ENCODE measurements at regions not wholly inside any gene's neighbourhood (a gene's known extent, or its start where the extent isn't known, plus 50 kb on each side); places are given as distances from the start of the nearest gene placed in this dataset.

DNA sequence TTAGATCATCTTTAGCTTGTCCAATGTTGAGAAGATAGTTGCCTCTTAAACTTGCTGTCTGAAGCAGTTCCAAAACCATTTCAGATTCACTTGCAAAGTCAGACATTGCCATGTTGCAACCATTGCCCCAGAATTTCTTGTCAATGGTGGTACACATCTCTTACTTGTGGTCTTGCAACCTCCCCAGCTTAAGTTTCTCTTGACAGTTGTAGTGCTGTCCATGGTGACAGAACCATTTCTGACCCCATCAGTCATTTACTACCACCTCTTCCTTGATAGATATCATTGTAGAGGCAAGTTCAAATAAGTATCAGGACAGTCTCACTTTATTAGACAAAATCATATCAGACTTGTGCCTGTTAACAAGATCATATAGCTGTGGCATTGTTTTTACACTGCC, 407.2 kb upstream of the HNRNPA3 start:
- no peak overlapping the region for H3K4me3 Mint-ChIP-seq (ENCODE audit: low read depth)
- no peak for DNase-seq (ENCODE audit: low spot score)
- H3K27ac Mint-ChIP-seq, result no peak overlapping the region
- no peaks in the 10 kb centered on the region for H3K4me1 Mint-ChIP-seq (ENCODE audit: low read depth)
- H3K27me3 Mint-ChIP-seq (ENCODE audit: low read depth), result peaks cover 10% of the 10 kb centered on the region
- intact Hi-C loops (cut with micrococcal nuclease), result no loop called here
- H3K36me3 Mint-ChIP-seq (ENCODE audit: low read depth), result no peaks in the 10 kb centered on the region
- no peaks in the 10 kb centered on the region for H3K9me3 Mint-ChIP-seq

- no peak for DNase-seq (ENCODE audit: low spot score)
- H3K36me3 Mint-ChIP-seq (ENCODE audit: low read depth), result no peaks in the 10 kb centered on the region
- peaks cover 9% of the 10 kb centered on the region for H3K27me3 Mint-ChIP-seq (ENCODE audit: low read depth)
- H3K4me3 Mint-ChIP-seq (ENCODE audit: low read depth), result no peak overlapping the region
- intact Hi-C loops (cut with micrococcal nuclease), result loop anchor here (5.0 kb wide), 1 partner anchor 685 kb away; the partner anchor contains the start of gene HOXD8
- no peak overlapping the region for H3K27ac Mint-ChIP-seq
- H3K4me1 Mint-ChIP-seq (ENCODE audit: low read depth), result peaks cover 4% of the 10 kb centered on the region
- no peaks in the 10 kb centered on the region for H3K9me3 Mint-ChIP-seq
Observed at GRCh38 chr2:176812246-176812775, 400.3 kb upstream of the HNRNPA3 start.

DNA sequence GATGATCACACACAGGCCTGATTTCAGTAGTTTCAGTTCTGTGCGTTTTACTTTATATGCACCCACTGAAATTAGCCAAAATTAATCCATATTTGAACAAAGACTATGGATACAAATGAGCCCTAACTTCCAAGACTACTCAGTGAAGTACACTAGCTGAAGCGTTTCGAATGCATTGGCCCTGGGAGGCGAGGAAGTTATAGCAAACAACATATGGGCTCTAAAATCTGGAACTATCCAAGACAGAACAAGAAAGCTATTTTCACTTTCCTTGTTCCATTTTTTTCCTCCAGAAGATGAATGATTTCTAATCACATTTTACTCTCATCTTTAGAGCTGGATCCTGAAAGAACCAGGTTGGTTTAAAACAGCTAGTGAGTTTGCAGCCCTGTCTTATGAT, 399.4 kb upstream of the HNRNPA3 start:
- no peaks in the 10 kb centered on the region for H3K9me3 Mint-ChIP-seq
- no peaks in the 10 kb centered on the region for H3K36me3 Mint-ChIP-seq (ENCODE audit: low read depth)
- peaks cover 9% of the 10 kb centered on the region for H3K27me3 Mint-ChIP-seq (ENCODE audit: low read depth)
- no peak for DNase-seq (ENCODE audit: low spot score)
- H3K4me3 Mint-ChIP-seq (ENCODE audit: low read depth), result no peak overlapping the region
- peaks cover 4% of the 10 kb centered on the region for H3K4me1 Mint-ChIP-seq (ENCODE audit: low read depth)
- intact Hi-C loops (cut with micrococcal nuclease), result loop anchor here (5.0 kb wide), 1 partner anchor 686 kb away; the partner anchor contains the start of gene HOXD8
- no peak overlapping the region for H3K27ac Mint-ChIP-seq

DNA sequence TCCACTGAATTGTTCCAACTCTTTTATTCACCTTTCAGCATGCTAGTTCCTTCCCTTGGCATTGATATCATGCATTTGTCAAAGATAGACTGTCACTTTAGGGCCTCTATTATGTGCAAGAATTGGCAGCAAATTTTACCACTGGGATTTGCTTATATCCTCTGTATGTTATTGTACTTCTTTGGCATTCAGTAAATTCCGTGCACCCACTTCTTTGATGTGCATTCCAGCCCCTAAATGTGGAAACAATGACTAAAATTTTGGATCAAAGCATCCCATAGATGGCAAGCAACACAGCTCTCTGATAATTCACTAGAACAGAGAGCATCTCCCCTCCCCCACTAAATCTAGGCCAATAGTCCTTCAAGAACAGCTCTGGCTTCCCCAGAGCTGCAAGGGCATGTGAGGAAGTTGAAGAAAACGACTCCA, 399.0 kb upstream of the HNRNPA3 start:
- Mint-ChIP-seq H3K27me3 (ENCODE audit: low read depth) (peaks cover 9% of the 10 kb centered on the region), H3K4me1 (ENCODE audit: low read depth) (peaks cover 4% of the 10 kb centered on the region), H3K27ac (no peak overlapping the region), H3K9me3 (no peaks in the 10 kb centered on the region), H3K4me3 (ENCODE audit: low read depth) (no peak overlapping the region), H3K36me3 (ENCODE audit: low read depth) (no peaks in the 10 kb centered on the region)
- intact Hi-C loops (cut with micrococcal nuclease), result loop anchor here (2.0 to 5.0 kb wide), 3 partner anchors 161 to 686 kb away; partner anchors contain the start of gene HOXD8
- DNase-seq (ENCODE audit: low spot score), result no peak

- Mint-ChIP-seq H3K9me3 (no peaks in the 10 kb centered on the region), H3K36me3 (ENCODE audit: low read depth) (no peaks in the 10 kb centered on the region), H3K4me1 (ENCODE audit: low read depth) (peaks cover 4% of the 10 kb centered on the region), H3K27me3 (ENCODE audit: low read depth) (peaks cover 9% of the 10 kb centered on the region), H3K4me3 (ENCODE audit: low read depth) (no peak overlapping the region), H3K27ac (no peak overlapping the region)
- DNase-seq (ENCODE audit: low spot score), result no peak
- intact Hi-C loops (cut with micrococcal nuclease), result loop anchor here (2.0 to 5.0 kb wide), 3 partner anchors 161 to 687 kb away; partner anchors contain the start of gene HOXD8
Observed at GRCh38 chr2:176814274-176814673, 398.3 kb upstream of the HNRNPA3 start.

DNA sequence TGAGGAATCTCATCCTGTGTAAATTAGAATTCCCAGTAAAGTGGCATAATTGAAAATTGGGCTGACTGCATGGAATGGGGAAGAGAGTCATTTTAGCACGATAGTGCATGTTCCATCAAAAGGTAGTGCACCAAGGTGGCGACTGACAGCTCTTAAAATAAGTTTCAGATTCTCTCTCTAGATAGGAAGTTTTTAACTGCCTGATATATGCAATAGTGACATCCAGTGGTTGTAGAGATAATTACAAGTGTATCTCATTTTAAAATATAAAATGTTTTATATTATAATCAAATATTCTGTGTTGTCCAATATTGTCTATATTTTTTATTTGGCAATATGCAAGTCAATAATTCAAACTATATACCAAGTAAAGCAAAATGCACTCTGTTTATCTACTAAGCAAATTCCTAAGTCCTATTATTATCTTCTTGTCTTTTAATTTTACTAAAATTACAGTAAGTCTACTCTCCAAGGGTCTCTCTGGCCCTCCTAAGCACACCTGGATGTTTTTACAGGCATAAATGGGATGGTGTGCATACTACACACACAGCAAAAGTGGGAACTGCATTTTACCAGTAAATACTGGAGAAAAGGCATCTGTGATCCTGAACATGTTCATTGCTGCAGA, 397.7 kb upstream of the HNRNPA3 start:
- intact Hi-C loops (cut with micrococcal nuclease), result loop anchor here (2.0 to 5.0 kb wide), 3 partner anchors 162 to 688 kb away; partner anchors contain the start of gene HOXD8
- no peak for DNase-seq (ENCODE audit: low spot score)
- no peaks in the 10 kb centered on the region for H3K9me3 Mint-ChIP-seq
- no peak overlapping the region for H3K27ac Mint-ChIP-seq
- peaks cover 4% of the 10 kb centered on the region for H3K4me1 Mint-ChIP-seq (ENCODE audit: low read depth)
- peaks cover 9% of the 10 kb centered on the region for H3K27me3 Mint-ChIP-seq (ENCODE audit: low read depth)
- no peaks in the 10 kb centered on the region for H3K36me3 Mint-ChIP-seq (ENCODE audit: low read depth)
- H3K4me3 Mint-ChIP-seq (ENCODE audit: low read depth), result no peak overlapping the region

DNA sequence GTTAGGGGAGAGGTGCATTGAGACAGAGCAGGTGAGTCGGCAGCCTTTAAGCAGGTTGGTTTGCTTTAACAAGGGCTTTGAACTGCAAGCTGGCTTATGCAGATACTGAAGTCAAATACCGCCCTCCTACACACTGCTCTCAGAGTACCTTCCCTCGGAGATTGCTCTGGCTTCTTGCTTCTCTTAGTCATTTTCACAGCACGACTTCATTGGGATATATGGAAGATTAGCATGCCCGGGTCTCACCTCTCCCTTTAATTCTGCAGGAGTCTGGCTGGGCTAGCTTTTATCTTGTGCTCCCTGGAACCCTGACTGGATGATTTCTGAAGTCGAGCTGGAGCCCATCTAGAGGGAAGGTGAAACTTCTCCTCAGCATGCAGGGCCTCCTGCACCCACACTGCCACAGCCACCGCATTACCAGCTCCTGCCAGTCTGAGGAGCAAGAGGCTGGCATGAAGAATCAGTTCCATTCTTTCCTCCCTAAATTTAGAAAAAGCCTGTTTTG, 395.5 kb upstream of the HNRNPA3 start:
- no peak for DNase-seq (ENCODE audit: low spot score)
- Mint-ChIP-seq H3K27ac (no peak overlapping the region), H3K27me3 (ENCODE audit: low read depth) (peaks cover 9% of the 10 kb centered on the region), H3K36me3 (ENCODE audit: low read depth) (no peaks in the 10 kb centered on the region), H3K9me3 (no peaks in the 10 kb centered on the region), H3K4me3 (ENCODE audit: low read depth) (no peak overlapping the region), H3K4me1 (ENCODE audit: low read depth) (peaks cover 5% of the 10 kb centered on the region)
- intact Hi-C loops (cut with micrococcal nuclease), result no loop called here

DNA sequence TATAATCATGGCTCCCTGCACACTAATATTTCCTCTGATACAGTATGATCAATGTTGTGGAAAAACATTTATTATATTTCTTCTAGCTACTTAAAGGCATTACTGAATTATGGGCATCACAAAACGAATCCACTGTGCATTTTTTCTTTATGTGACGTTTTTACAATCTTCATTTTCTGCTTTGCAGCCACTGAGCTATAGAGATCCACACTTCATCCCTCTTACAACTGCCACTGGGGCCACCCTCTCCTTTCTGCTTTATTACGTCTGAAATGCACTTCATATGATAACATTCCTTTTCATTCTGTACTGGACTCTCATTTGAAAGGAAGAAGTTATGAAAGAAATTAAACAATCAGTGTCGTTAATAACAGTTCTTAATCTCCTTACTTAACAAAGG, 394.5 kb upstream of the HNRNPA3 start:
- intact Hi-C loops (cut with micrococcal nuclease), result no loop called here
- no peak overlapping the region for H3K27ac Mint-ChIP-seq

GRCh38 chr2:176818617-176819016, 394.0 kb upstream of the HNRNPA3 start:
- no peak for DNase-seq (ENCODE audit: low spot score)
- Mint-ChIP-seq H3K36me3 (ENCODE audit: low read depth) (no peaks in the 10 kb centered on the region), H3K9me3 (no peaks in the 10 kb centered on the region), H3K4me3 (ENCODE audit: low read depth) (no peak overlapping the region), H3K27me3 (ENCODE audit: low read depth) (peaks cover 10% of the 10 kb centered on the region), H3K27ac (no peak overlapping the region), H3K4me1 (ENCODE audit: low read depth) (peaks cover 12% of the 10 kb centered on the region)
- intact Hi-C loops (cut with micrococcal nuclease), result no loop called here

More for the DNA sequence above, 394.5 kb upstream of the HNRNPA3 start:
- H3K4me3 Mint-ChIP-seq (ENCODE audit: low read depth), result no peak overlapping the region
- H3K9me3 Mint-ChIP-seq, result no peaks in the 10 kb centered on the region
- peaks cover 9% of the 10 kb centered on the region for H3K27me3 Mint-ChIP-seq (ENCODE audit: low read depth)
- DNase-seq (ENCODE audit: low spot score), result no peak
- peaks cover 12% of the 10 kb centered on the region for H3K4me1 Mint-ChIP-seq (ENCODE audit: low read depth)
- no peaks in the 10 kb centered on the region for H3K36me3 Mint-ChIP-seq (ENCODE audit: low read depth)

- DNase-seq (ENCODE audit: low spot score), result no peak
- Mint-ChIP-seq H3K36me3 (ENCODE audit: low read depth) (no peaks in the 10 kb centered on the region), H3K27me3 (ENCODE audit: low read depth) (peaks cover 12% of the 10 kb centered on the region), H3K9me3 (no peaks in the 10 kb centered on the region), H3K27ac (no peak overlapping the region), H3K4me1 (ENCODE audit: low read depth) (peaks cover 13% of the 10 kb centered on the region), H3K4me3 (ENCODE audit: low read depth) (no peak overlapping the region)
- intact Hi-C loops (cut with micrococcal nuclease), result no loop called here
Observed at GRCh38 chr2:176819306-176819705, 393.3 kb upstream of the HNRNPA3 start.

- H3K36me3 Mint-ChIP-seq (ENCODE audit: low read depth), result no peaks in the 10 kb centered on the region
- H3K4me1 Mint-ChIP-seq (ENCODE audit: low read depth), result peaks cover 12% of the 10 kb centered on the region
- intact Hi-C loops (cut with micrococcal nuclease), result no loop called here
- no peak for DNase-seq (ENCODE audit: low spot score)
- no peak overlapping the region for H3K4me3 Mint-ChIP-seq (ENCODE audit: low read depth)
- H3K27me3 Mint-ChIP-seq (ENCODE audit: low read depth), result peaks cover 9% of the 10 kb centered on the region
- H3K27ac Mint-ChIP-seq, result no peak overlapping the region
- no peaks in the 10 kb centered on the region for H3K9me3 Mint-ChIP-seq
Observed at GRCh38 chr2:176820371-176820932, 392.1 kb upstream of the HNRNPA3 start.

DNA sequence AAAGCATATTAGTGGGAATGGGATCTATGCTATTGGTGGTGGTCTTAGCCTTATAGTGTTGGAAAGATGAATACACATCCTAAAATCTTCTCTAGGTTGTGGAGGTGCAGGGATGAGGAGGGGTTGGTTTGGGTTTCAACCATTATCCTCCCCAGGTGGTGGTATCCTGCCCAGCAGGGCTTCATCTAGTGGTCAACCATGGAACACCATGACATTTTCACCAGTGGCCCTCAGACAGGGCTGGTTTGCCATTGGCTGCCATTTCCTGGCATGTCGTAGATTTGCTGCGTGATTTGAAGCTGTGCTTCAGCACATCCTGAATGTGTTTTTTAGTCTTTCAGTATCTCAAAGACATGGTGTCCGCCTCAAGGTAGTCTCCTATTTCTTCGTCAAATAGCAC, 391.2 kb upstream of the HNRNPA3 start:
- peaks cover 16% of the 10 kb centered on the region for H3K4me1 Mint-ChIP-seq (ENCODE audit: low read depth)

GRCh38 chr2:176822060-176822459, 390.5 kb upstream of the HNRNPA3 start:
- no peak overlapping the region for H3K27ac Mint-ChIP-seq
- peaks cover 22% of the 10 kb centered on the region for H3K4me1 Mint-ChIP-seq (ENCODE audit: low read depth)
- peaks cover 9% of the 10 kb centered on the region for H3K27me3 Mint-ChIP-seq (ENCODE audit: low read depth)
- intact Hi-C loops (cut with micrococcal nuclease), result no loop called here
- no peaks in the 10 kb centered on the region for H3K9me3 Mint-ChIP-seq
- DNase-seq (ENCODE audit: low spot score), result no peak
- H3K36me3 Mint-ChIP-seq (ENCODE audit: low read depth), result no peaks in the 10 kb centered on the region
- H3K4me3 Mint-ChIP-seq (ENCODE audit: low read depth), result no peak overlapping the region

More for the DNA sequence above, 391.2 kb upstream of the HNRNPA3 start:
- Mint-ChIP-seq H3K4me3 (ENCODE audit: low read depth) (no peak overlapping the region), H3K27me3 (ENCODE audit: low read depth) (peaks cover 9% of the 10 kb centered on the region), H3K9me3 (no peaks in the 10 kb centered on the region), H3K36me3 (ENCODE audit: low read depth) (no peaks in the 10 kb centered on the region), H3K27ac (no peak overlapping the region)
- DNase-seq (ENCODE audit: low spot score), result no peak
- intact Hi-C loops (cut with micrococcal nuclease), result no loop called here
